Ascending aorta (tissue), 2 donors: ENCODE measurements at regions not wholly inside any gene's neighbourhood (a gene's known extent, or its start where the extent isn't known, plus 50 kb on each side); places are given as distances from the start of the nearest gene placed in this dataset.

Experiments
- DNase-seq, 2 donors: peaks; one replicate each; pipeline ENCODE4 v3.0.0-alpha.2; 2019; ENCODE audit warnings: low spot score in 2 of 2
- H3K27ac ChIP-seq, 2 donors: fragments of 200-600 bp; sonication (generic); one replicate each; pipeline ENCODE4 v1.5.1; 2016 to 2017; ENCODE audit warnings: mild to moderate bottlenecking in 1 of 2
- H3K27me3 ChIP-seq: fragments of 200-600 bp; sonication (generic); one replicate; pipeline ENCODE4 v1.5.1; 2017
- H3K36me3 ChIP-seq, 2 donors: fragments of 200-600 bp; sonication (generic); one replicate each; pipeline ENCODE4 v1.5.1; 2016
- H3K4me1 ChIP-seq, 2 donors: fragments of 200-600 bp; sonication (generic); one replicate each; pipeline ENCODE4 v1.5.1; 2016 to 2017; ENCODE audit warnings: mild to moderate bottlenecking in 1 of 2
- H3K4me3 ChIP-seq, 2 donors: fragments of 200-600 bp; sonication (generic); one replicate each; pipeline ENCODE4 v1.5.1; 2016 to 2017; ENCODE audit warnings: mild to moderate bottlenecking in 1 of 2
- H3K9me3 ChIP-seq, 2 donors: fragments of 200-600 bp; sonication (generic); one replicate each; pipeline ENCODE4 v1.5.1; 2016
- CTCF ChIP-seq, 3 experiments: fragments of 200-600 bp in 2 of 3; fragments of 450-650 bp in 1 of 3; sonication (generic) in 2 of 3; IDR thresholded peaks; one replicate each; pipeline ENCODE4 v1.5.1; 2016 to 2019; ENCODE audit warnings: antibody characterized with exemption in 3 of 3, mild to moderate bottlenecking in 1 of 3, moderate library complexity in 1 of 3
- intact Hi-C: fragments of 100-400 bp; cut with DNase I; formaldehyde crosslinking; loops from one replicate; pipeline ENCODE4 v1.15.1; 2023

- DNase-seq = no peak
- intact Hi-C loops = no loop called here
- Histone ChIP-seq H3K36me3 (no peaks in the 10 kb centered on the region), H3K9me3 (no peaks in the 10 kb centered on the region), H3K27ac (no peak overlapping the region), H3K4me3 (no peak overlapping the region), H3K27me3 (no peaks in the 10 kb centered on the region), H3K4me1 (no peaks in the 10 kb centered on the region)
- TF ChIP-seq CTCF (IDR thresholded peaks at IDR 0.05) = no peak
Measured at GRCh38 chr2:239905884-239906654, 119.1 kb downstream of the NDUFA10 start.

GRCh38 chr2:239905306-239905705 is 119.8 kb downstream of the NDUFA10 start:
- Histone ChIP-seq H3K4me3 (no peak overlapping the region), H3K27me3 (no peaks in the 10 kb centered on the region), H3K36me3 (no peaks in the 10 kb centered on the region), H3K4me1 (no peaks in the 10 kb centered on the region), H3K9me3 (no peaks in the 10 kb centered on the region), H3K27ac (no peak overlapping the region)
- intact Hi-C loops = no loop called here
- no peak for DNase-seq
- no peak for TF ChIP-seq CTCF (IDR thresholded peaks at IDR 0.05)

- no peak overlapping the region for H3K4me3 ChIP-seq
- H3K36me3 ChIP-seq = no peaks in the 10 kb centered on the region
- no peaks in the 10 kb centered on the region for H3K27me3 ChIP-seq
- no peak for TF ChIP-seq CTCF (IDR thresholded peaks at IDR 0.05)
- intact Hi-C loops = no loop called here
- H3K4me1 ChIP-seq = no peaks in the 10 kb centered on the region
- H3K27ac ChIP-seq = no peak overlapping the region
- DNase-seq = no peak
- H3K9me3 ChIP-seq = no peaks in the 10 kb centered on the region
Measured at GRCh38 chr2:239904496-239904895, 120.6 kb downstream of the NDUFA10 start.

GRCh38 chr2:239903803-239904202 is 121.3 kb downstream of the NDUFA10 start:
- intact Hi-C loops = no loop called here
- Histone ChIP-seq H3K4me1 (no peaks in the 10 kb centered on the region), H3K27ac (no peak overlapping the region), H3K9me3 (no peaks in the 10 kb centered on the region), H3K27me3 (no peaks in the 10 kb centered on the region), H3K4me3 (no peak overlapping the region), H3K36me3 (no peaks in the 10 kb centered on the region)
- TF ChIP-seq CTCF (IDR thresholded peaks at IDR 0.05) = no peak
- no peak for DNase-seq

GRCh38 chr2:239903210-239903609 is 121.9 kb downstream of the NDUFA10 start:
- no peak overlapping the region for H3K27ac ChIP-seq

More at GRCh38 chr2:239903210-239903609, 121.9 kb downstream of the NDUFA10 start:
- intact Hi-C loops = no loop called here
- no peak for TF ChIP-seq CTCF (IDR thresholded peaks at IDR 0.05)
- Histone ChIP-seq H3K9me3 (no peaks in the 10 kb centered on the region), H3K4me3 (no peak overlapping the region), H3K27me3 (no peaks in the 10 kb centered on the region), H3K36me3 (no peaks in the 10 kb centered on the region), H3K4me1 (no peaks in the 10 kb centered on the region)
- no peak for DNase-seq
